ENCODE measurements at regions not wholly inside any gene's neighbourhood (a gene's known extent, or its start where the extent isn't known, plus 50 kb on each side); places are given as distances from the start of the nearest gene placed in this dataset.

DNA sequence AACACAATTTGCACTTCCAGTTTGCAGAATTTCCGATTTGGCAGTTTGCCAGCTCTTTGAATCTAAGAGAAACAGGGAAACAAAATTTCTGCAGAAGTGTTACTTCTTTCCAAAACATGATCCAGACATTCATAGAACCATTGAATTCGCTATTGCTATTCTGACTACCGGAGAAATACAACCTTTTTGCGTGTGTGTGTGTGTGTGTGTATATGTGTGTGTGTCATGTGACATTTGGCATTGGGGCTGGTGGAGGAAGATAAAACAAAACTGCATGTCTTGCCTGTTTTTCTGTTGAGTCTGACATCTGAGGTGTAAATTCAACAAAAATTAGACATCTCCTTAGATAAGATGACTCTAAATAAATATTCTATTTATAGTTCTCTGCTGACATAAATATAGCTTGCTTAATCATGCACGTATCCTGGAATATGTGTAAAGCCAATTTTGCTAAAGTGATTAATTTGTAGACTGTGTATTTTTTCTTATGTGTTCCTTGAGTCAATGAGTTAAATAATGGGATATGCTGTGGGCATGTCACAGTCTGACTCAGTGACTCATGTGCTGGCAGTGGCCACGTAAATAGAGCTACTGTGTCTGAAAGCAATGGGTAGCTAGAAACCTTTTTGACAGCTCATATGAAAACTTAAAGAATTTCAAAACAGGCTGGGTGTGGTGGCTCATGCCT lies 98.9 kb downstream of the HPGD start:
- TF ChIP-seq, protein P1, sequence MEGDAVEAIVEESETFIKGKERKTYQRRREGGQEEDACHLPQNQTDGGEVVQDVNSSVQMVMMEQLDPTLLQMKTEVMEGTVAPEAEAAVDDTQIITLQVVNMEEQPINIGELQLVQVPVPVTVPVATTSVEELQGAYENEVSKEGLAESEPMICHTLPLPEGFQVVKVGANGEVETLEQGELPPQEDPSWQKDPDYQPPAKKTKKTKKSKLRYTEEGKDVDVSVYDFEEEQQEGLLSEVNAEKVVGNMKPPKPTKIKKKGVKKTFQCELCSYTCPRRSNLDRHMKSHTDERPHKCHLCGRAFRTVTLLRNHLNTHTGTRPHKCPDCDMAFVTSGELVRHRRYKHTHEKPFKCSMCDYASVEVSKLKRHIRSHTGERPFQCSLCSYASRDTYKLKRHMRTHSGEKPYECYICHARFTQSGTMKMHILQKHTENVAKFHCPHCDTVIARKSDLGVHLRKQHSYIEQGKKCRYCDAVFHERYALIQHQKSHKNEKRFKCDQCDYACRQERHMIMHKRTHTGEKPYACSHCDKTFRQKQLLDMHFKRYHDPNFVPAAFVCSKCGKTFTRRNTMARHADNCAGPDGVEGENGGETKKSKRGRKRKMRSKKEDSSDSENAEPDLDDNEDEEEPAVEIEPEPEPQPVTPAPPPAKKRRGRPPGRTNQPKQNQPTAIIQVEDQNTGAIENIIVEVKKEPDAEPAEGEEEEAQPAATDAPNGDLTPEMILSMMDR (IDR thresholded peaks at IDR 0.05): no peak
- TF ChIP-seq POLR2A (IDR thresholded peaks at IDR 0.05): no peak
- no peak for TF ChIP-seq EP300 (IDR thresholded peaks at IDR 0.05)

Measured in tibial nerve (tissue), 4 donors.